Keratinocyte (primary cell): ENCODE measurements at regions not wholly inside any gene's neighbourhood (a gene's known extent, or its start where the extent isn't known, plus 50 kb on each side); places are given as distances from the start of the nearest gene placed in this dataset.

Source experiments
- CTCF ChIP-seq, 3 experiments: IDR thresholded peaks in 1 of 3; conservative IDR thresholded peaks in 1 of 3; optimal IDR thresholded peaks in 1 of 3; 2 replicates in 2 of 3; 3 replicates in 1 of 3; pipeline versions ENCODE3 to v1.5.1; 2011; ENCODE audit warnings: low read length in 3 of 3, mild to moderate bottlenecking in 3 of 3, moderate library complexity in 2 of 3, control low read depth in 1 of 3, inconsistent platforms in 1 of 3; ENCODE audit not compliant: insufficient read depth in 2 of 3; ENCODE audit errors: extremely low read depth in 1 of 3
- EZH2 ChIP-seq: IDR thresholded peaks from one replicate; pipeline ENCODE4 v1.6.1; 2012; ENCODE audit warnings: inconsistent platforms, mild to moderate bottlenecking, low read length, moderate library complexity

- TF ChIP-seq CTCF (optimal IDR thresholded peaks at IDR 0.05 in 1 of 3, IDR thresholded peaks at IDR 0.05 in 1 of 3, conservative IDR thresholded peaks at IDR 0.05 in 1 of 3; ENCODE audit: extremely low read depth in 1 of 3, insufficient read depth in 2 of 3, low read length in 3 of 3) (no peak), EZH2 (no peak)
Measured at GRCh38 chr7:34354899-34355298, 303.1 kb upstream of the NPSR1 start.
